HCT116 (cell line): ENCODE measurements at regions not wholly inside any gene's neighbourhood (a gene's known extent, or its start where the extent isn't known, plus 50 kb on each side); places are given as distances from the start of the nearest gene placed in this dataset.
"Not testable (repeated sequence)": the region's sequence is repeated elsewhere in the genome, so short reads cannot be mapped to it uniquely, and the experiment has no call there.

Experiments
- ATAC-seq: fragments of 200-7000 bp; cut with Tn5 transposase; 2 replicates; pipeline ENCODE4 v1.9.1; 2020; ENCODE audit warnings: mild to moderate bottlenecking, moderate library complexity
- BruUV-seq: library from RNA; stranded (reverse); fragments of 400-500 nt; replicated peaks from 2 replicates; lab custom pipeline; 2021; lab: Mats Ljungman, UMichigan
- CTCF ChIA-PET: fragments of 300-600 bp; sonication (Branson Sonifier 250); formaldehyde crosslinking; loops from one replicate; lab custom pipeline; 2021; ENCODE audit warnings: antibody characterized with exemption; lab: Charles Lee
- POLR2A ChIA-PET: fragments of 300-600, 350-600 bp; sonication (Branson Sonifier 250); formaldehyde crosslinking; loops from one replicate; lab custom pipeline; 2021; ENCODE audit warnings: antibody characterized with exemption; lab: Charles Lee
- RAD21 ChIA-PET, 2 experiments: fragments of 300-600 bp; sonication (Branson Sonifier 250); formaldehyde crosslinking; loops; one replicate each; lab custom pipeline; 2023; ENCODE audit warnings: low total read pairs in 2 of 2; ENCODE audit not compliant: uncharacterized antibody in 2 of 2, unreplicated experiment in 2 of 2, low non-redundant PET in 1 of 2; lab: Charles Lee
- DNase-seq: peaks from one replicate; pipeline ENCODE4 v3.0.0-alpha.2; 2010; ENCODE audit warnings: low read depth, low spot score
- H2AFZ ChIP-seq: fragments of 200-600 bp; shearing (Covaris generic), sonication (generic); 2 replicates; pipeline ENCODE4 v1.6.1; 2017; ENCODE audit warnings: low read depth, mixed run types, mixed read lengths, antibody characterized with exemption, low read length; ENCODE audit not compliant: poor library complexity, severe bottlenecking
- H3K27ac ChIP-seq: 2 replicates; pipeline ENCODE4 v1.5.1; 2012; ENCODE audit warnings: low read depth, low read length
- H3K27me3 ChIP-seq: fragments of 200-600 bp; sonication (generic); 2 replicates; pipeline ENCODE4 v1.6.1; 2016; ENCODE audit warnings: mixed run types, low read length, mixed read lengths; ENCODE audit not compliant: insufficient read depth
- H3K36me3 ChIP-seq, 2 experiments: fragments of 200-500 bp in 1 of 2; fragments of 200-600 bp in 1 of 2; sonication (Bioruptor generic) in 1 of 2; sonication (generic) in 1 of 2; 2 replicates each; pipeline versions ENCODE4 v1.5.1 to v1.6.1; 2014 to 2016; ENCODE audit warnings: low read length in 2 of 2, inconsistent platforms in 1 of 2, mixed read lengths in 1 of 2, mixed run types in 1 of 2; ENCODE audit not compliant: insufficient read depth in 2 of 2, control insufficient read depth in 1 of 2
- H3K4me1 ChIP-seq, 2 experiments: fragments of 200-600 bp in 1 of 2; sonication (generic) in 1 of 2; 2 replicates each; pipeline versions ENCODE4 v1.5.1 to v1.6.1; 2012 to 2017; ENCODE audit warnings: low read length in 2 of 2, inconsistent platforms in 1 of 2, mild to moderate bottlenecking in 1 of 2, mixed read lengths in 1 of 2, mixed run types in 1 of 2, moderate library complexity in 1 of 2; ENCODE audit not compliant: insufficient read depth in 2 of 2, control insufficient read depth in 1 of 2
- H3K4me2 ChIP-seq: fragments of 200-600 bp; sonication (generic); 2 replicates; pipeline ENCODE4 v1.6.1; 2017; ENCODE audit warnings: mixed run types, low read length, mixed read lengths
- H3K4me3 ChIP-seq, 2 experiments: fragments of 200-600 bp in 1 of 2; sonication (generic) in 1 of 2; replicated peaks in 1 of 2; 2 replicates each; pipeline ENCODE4 v1.5.1; 2011 to 2016; ENCODE audit warnings: low read length in 2 of 2, control low read depth in 1 of 2, low read depth in 1 of 2, mild to moderate bottlenecking in 1 of 2, mixed read lengths in 1 of 2, mixed run types in 1 of 2
- H3K79me2 ChIP-seq: fragments of 200-600 bp; sonication (generic); 2 replicates; pipeline ENCODE4 v1.6.1; 2017; ENCODE audit warnings: mild to moderate bottlenecking, mixed run types, low read length, moderate library complexity, mixed read lengths; ENCODE audit not compliant: insufficient read depth
- H3K9ac ChIP-seq: fragments of 200-600 bp; sonication (generic); 2 replicates; pipeline ENCODE4 v1.6.1; 2016; ENCODE audit warnings: low read length, mixed read lengths
- H3K9me2 ChIP-seq: fragments of 200-600 bp; sonication (generic), shearing (Covaris generic); 2 replicates; pipeline ENCODE4 v1.6.1; 2017; ENCODE audit warnings: mixed run types, mild to moderate bottlenecking, moderate library complexity; ENCODE audit not compliant: insufficient read depth
- H3K9me3 ChIP-seq, 2 experiments: fragments of 200-500 bp in 1 of 2; fragments of 200-600 bp in 1 of 2; sonication (Bioruptor generic) in 1 of 2; sonication (generic) in 1 of 2; 2 replicates each; pipeline ENCODE4 v1.6.1; 2014 to 2017; ENCODE audit warnings: low read length in 2 of 2, mixed read lengths in 2 of 2, inconsistent platforms in 1 of 2, low read depth in 1 of 2, mild to moderate bottlenecking in 1 of 2, mixed run types in 1 of 2, moderate library complexity in 1 of 2; ENCODE audit not compliant: control insufficient read depth in 1 of 2, insufficient read depth in 1 of 2
- H4K20me1 ChIP-seq: fragments of 200-600 bp; sonication (generic), shearing (Covaris generic); 2 replicates; pipeline ENCODE4 v1.6.1; 2017; ENCODE audit warnings: mixed run types, mild to moderate bottlenecking, moderate library complexity; ENCODE audit not compliant: insufficient read depth
- CTCF ChIP-seq, 3 experiments: fragments of 200-600 bp in 1 of 3; sonication (generic) in 1 of 3; IDR thresholded peaks in 2 of 3; conservative IDR thresholded peaks in 1 of 3; 2 replicates each; pipeline ENCODE4 v1.5.1; 2012 to 2017; ENCODE audit warnings: low read depth in 2 of 3, low read length in 2 of 3, antibody characterized with exemption in 1 of 3, borderline replicate concordance in 1 of 3, control low read depth in 1 of 3, mild to moderate bottlenecking in 1 of 3, mixed read lengths in 1 of 3, mixed run types in 1 of 3, moderate library complexity in 1 of 3; ENCODE audit not compliant: insufficient read depth in 1 of 3
- FOSL1 ChIP-seq: IDR thresholded peaks from 2 replicates; pipeline ENCODE4 v1.6.1; 2012; ENCODE audit warnings: low read depth
- JUND ChIP-seq: IDR thresholded peaks from 2 replicates; pipeline ENCODE4 v1.6.1; 2012
- RAD21 ChIP-seq: IDR thresholded peaks from 2 replicates; pipeline ENCODE4 v1.6.1; 2012; ENCODE audit warnings: low read depth, mild to moderate bottlenecking
- SP1 ChIP-seq: IDR thresholded peaks from 2 replicates; pipeline ENCODE4 v1.6.1; 2012; ENCODE audit warnings: low read depth
- YY1 ChIP-seq: IDR thresholded peaks from 2 replicates; pipeline ENCODE4 v1.6.1; 2011; ENCODE audit warnings: low read length, low read depth, moderate library complexity, mild to moderate bottlenecking; ENCODE audit not compliant: insufficient replicate concordance; ENCODE audit errors: extremely low read depth
- ZFX ChIP-seq: fragments of 450-650 bp; IDR thresholded peaks from 2 replicates; pipeline ENCODE4 v1.6.1; 2017
- ZNF274 ChIP-seq: fragments of 200-500 bp; sonication (Bioruptor generic); IDR thresholded peaks from 2 replicates; pipeline ENCODE4 v1.6.1; 2014; ENCODE audit warnings: mild to moderate bottlenecking, low read depth, low read length, inconsistent platforms
- intact Hi-C: fragments of 100-400 bp; cut with micrococcal nuclease; formaldehyde crosslinking; loops from 2 replicates; pipeline ENCODE4 v1.10.0; 2022
- TF ChIP-seq, protein P1 (sequence below): IDR thresholded peaks from 2 replicates; pipeline ENCODE4 v1.6.1; 2012; ENCODE audit warnings: low read depth

GRCh38 chr2:188032306-188032705, 259.4 kb upstream of the GULP1 start (continued):
- no peak for TF ChIP-seq YY1
- TF ChIP-seq, protein P1, sequence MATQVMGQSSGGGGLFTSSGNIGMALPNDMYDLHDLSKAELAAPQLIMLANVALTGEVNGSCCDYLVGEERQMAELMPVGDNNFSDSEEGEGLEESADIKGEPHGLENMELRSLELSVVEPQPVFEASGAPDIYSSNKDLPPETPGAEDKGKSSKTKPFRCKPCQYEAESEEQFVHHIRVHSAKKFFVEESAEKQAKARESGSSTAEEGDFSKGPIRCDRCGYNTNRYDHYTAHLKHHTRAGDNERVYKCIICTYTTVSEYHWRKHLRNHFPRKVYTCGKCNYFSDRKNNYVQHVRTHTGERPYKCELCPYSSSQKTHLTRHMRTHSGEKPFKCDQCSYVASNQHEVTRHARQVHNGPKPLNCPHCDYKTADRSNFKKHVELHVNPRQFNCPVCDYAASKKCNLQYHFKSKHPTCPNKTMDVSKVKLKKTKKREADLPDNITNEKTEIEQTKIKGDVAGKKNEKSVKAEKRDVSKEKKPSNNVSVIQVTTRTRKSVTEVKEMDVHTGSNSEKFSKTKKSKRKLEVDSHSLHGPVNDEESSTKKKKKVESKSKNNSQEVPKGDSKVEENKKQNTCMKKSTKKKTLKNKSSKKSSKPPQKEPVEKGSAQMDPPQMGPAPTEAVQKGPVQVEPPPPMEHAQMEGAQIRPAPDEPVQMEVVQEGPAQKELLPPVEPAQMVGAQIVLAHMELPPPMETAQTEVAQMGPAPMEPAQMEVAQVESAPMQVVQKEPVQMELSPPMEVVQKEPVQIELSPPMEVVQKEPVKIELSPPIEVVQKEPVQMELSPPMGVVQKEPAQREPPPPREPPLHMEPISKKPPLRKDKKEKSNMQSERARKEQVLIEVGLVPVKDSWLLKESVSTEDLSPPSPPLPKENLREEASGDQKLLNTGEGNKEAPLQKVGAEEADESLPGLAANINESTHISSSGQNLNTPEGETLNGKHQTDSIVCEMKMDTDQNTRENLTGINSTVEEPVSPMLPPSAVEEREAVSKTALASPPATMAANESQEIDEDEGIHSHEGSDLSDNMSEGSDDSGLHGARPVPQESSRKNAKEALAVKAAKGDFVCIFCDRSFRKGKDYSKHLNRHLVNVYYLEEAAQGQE = no peak

DNA sequence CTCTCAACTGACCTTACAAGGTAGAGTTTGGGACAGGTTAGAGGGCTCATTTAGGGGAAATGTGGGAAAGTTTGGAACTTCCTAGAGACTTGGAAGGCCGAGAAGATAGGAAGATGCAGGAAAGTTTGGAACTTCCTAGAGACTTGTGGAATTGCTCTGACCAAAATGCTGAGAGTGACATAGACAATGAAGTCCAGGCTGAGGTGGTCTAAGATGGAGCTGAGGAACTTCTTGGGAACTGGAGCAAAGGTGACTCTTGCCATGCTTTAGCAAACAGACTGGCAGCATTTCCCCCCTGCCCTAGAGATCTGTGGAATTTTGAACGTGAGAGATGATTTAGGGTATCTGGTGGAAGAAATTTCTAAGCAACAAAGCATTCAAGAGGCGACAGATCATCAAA, 258.9 kb upstream of the GULP1 start:
- no peak overlapping the region for H3K9ac ChIP-seq
- no peaks in the 10 kb centered on the region for H3K27me3 ChIP-seq
- no peak overlapping the region for H3K4me2 ChIP-seq
- ChIA-PET RAD21 (no interaction called here), POLR2A (no interaction called here)
- BruUV-seq = no TSS peak
- H3K36me3 ChIP-seq = no peaks in the 10 kb centered on the region
- no peaks in the 10 kb centered on the region for H3K79me2 ChIP-seq
- intact Hi-C loops = no loop called here
- TF ChIP-seq FOSL1 = no peak
- no peak for TF ChIP-seq RAD21
- no peak for TF ChIP-seq ZNF274
- TF ChIP-seq CTCF (IDR thresholded peaks at IDR 0.05 in 2 of 3, conservative IDR thresholded peaks at IDR 0.05 in 1 of 3; ENCODE audit: borderline replicate concordance in 1 of 3, insufficient read depth in 1 of 3, low read depth in 2 of 3, low read length in 2 of 3) = no peak
- TF ChIP-seq SP1 = no peak
- no peak for TF ChIP-seq ZFX
- no peak for TF ChIP-seq JUND
- TF ChIP-seq, all 23 proteins: peak for 0
- CTCF ChIA-PET = no interaction called here
- H3K27ac ChIP-seq = no peak overlapping the region
- no peaks in the 10 kb centered on the region for H3K9me3 ChIP-seq
- no peaks in the 10 kb centered on the region for H4K20me1 ChIP-seq
- ATAC-seq (no peak), DNase-seq (no peak)
- H3K4me3 ChIP-seq = no peak overlapping the region
- H3K9me2 ChIP-seq = no peaks in the 10 kb centered on the region
- no peaks in the 10 kb centered on the region for H3K4me1 ChIP-seq
- no peak overlapping the region for H2AFZ ChIP-seq

- intact Hi-C loops, BruUV-seq, H3K36me3 ChIP-seq, H3K4me1 ChIP-seq, DNase-seq, POLR2A ChIA-PET, RAD21 ChIA-PET, H3K4me3 ChIP-seq, H3K9ac ChIP-seq, H4K20me1 ChIP-seq, H3K9me2 ChIP-seq, H3K27ac ChIP-seq, CTCF ChIA-PET, ATAC-seq, H3K9me3 ChIP-seq, H2AFZ ChIP-seq, H3K27me3 ChIP-seq, H3K4me2 ChIP-seq, H3K79me2 ChIP-seq: not testable (repeated sequence)
Measured at GRCh38 chr2:188033240-188033639, 258.4 kb upstream of the GULP1 start.
